PFSK-1 (cell line): ENCODE measurements at regions not wholly inside any gene's neighbourhood (a gene's known extent, or its start where the extent isn't known, plus 50 kb on each side); places are given as distances from the start of the nearest gene placed in this dataset.

Experiments
- POLR2AphosphoS5 ChIP-seq: IDR thresholded peaks from 2 replicates; pipeline ENCODE4 v1.6.1; 2012; ENCODE audit warnings: low read depth, mild to moderate bottlenecking, control low read depth, low read length, moderate library complexity
- REST ChIP-seq, 2 experiments: IDR thresholded peaks; 2 replicates each; pipeline versions ENCODE4 v1.6.1 to v1.8.0; 2011 to 2012; ENCODE audit warnings: low read depth in 2 of 2, low read length in 2 of 2, control low read depth in 1 of 2, inconsistent platforms in 1 of 2, mild to moderate bottlenecking in 1 of 2, moderate library complexity in 1 of 2; ENCODE audit not compliant: insufficient read depth in 1 of 2
- SIN3A ChIP-seq: IDR thresholded peaks from 2 replicates; pipeline ENCODE4 v1.6.1; 2012; ENCODE audit warnings: mild to moderate bottlenecking, low read length, moderate library complexity, borderline replicate concordance; ENCODE audit not compliant: insufficient read depth
- TAF1 ChIP-seq: IDR thresholded peaks from 2 replicates; pipeline ENCODE4 v1.6.1; 2012; ENCODE audit warnings: low read length, control low read depth, borderline replicate concordance; ENCODE audit not compliant: insufficient read depth

- no peak for TF ChIP-seq REST (IDR thresholded peaks at IDR 0.05; ENCODE audit: insufficient read depth in 1 of 2, low read depth in 2 of 2, low read length in 2 of 2)
- TF ChIP-seq TAF1, result no peak
- no peak for TF ChIP-seq SIN3A
- no peak for TF ChIP-seq POLR2AphosphoS5
Observed at GRCh38 chr14:54046250-54046649, 89.6 kb upstream of the BMP4 start.
